GM10266 (cell line): ENCODE measurements at regions not wholly inside any gene's neighbourhood (a gene's known extent, or its start where the extent isn't known, plus 50 kb on each side); places are given as distances from the start of the nearest gene placed in this dataset.

Experiments
- DNase-seq: peaks from one replicate; pipeline ENCODE4 v3.0.0; 2012; ENCODE audit errors: extremely low spot score
- CTCF ChIP-seq: IDR thresholded peaks from 2 replicates; pipeline ENCODE4 v1.5.1; 2012; ENCODE audit warnings: mild to moderate bottlenecking, low read depth; ENCODE audit not compliant: control insufficient read depth, insufficient read depth; ENCODE audit errors: missing control alignments

GRCh38 chr6:106770663-106771062 is 141.3 kb downstream of the QRSL1 start:
- TF ChIP-seq CTCF = no peak
- no peak for DNase-seq

- no peak for DNase-seq
- no peak for TF ChIP-seq CTCF
Observed at GRCh38 chr6:106770081-106770480, 140.7 kb downstream of the QRSL1 start.

GRCh38 chr6:106767271-106767670 is 137.9 kb downstream of the QRSL1 start:
- no peak for TF ChIP-seq CTCF
- DNase-seq = no peak

GRCh38 chr6:106766201-106766600 is 136.8 kb downstream of the QRSL1 start:
- no peak for TF ChIP-seq CTCF
- DNase-seq = no peak

GRCh38 chr6:106765496-106765895 is 136.1 kb downstream of the QRSL1 start:
- TF ChIP-seq CTCF = no peak
- no peak for DNase-seq

GRCh38 chr6:106764353-106764980 is 135.1 kb downstream of the QRSL1 start:
- no peak for TF ChIP-seq CTCF
- DNase-seq = no peak

GRCh38 chr6:106763361-106763760 is 134.0 kb downstream of the QRSL1 start:
- DNase-seq = no peak
- TF ChIP-seq CTCF = no peak
